GM18520 (cell line): ENCODE measurements at regions not wholly inside any gene's neighbourhood (a gene's known extent, or its start where the extent isn't known, plus 50 kb on each side); places are given as distances from the start of the nearest gene placed in this dataset.

Experiments
- ATAC-seq: cut with Tn5 transposase; IDR thresholded peaks from one replicate; pipeline ENCODE4 v1.9.1; 2021; ENCODE audit not compliant: unreplicated experiment

DNA sequence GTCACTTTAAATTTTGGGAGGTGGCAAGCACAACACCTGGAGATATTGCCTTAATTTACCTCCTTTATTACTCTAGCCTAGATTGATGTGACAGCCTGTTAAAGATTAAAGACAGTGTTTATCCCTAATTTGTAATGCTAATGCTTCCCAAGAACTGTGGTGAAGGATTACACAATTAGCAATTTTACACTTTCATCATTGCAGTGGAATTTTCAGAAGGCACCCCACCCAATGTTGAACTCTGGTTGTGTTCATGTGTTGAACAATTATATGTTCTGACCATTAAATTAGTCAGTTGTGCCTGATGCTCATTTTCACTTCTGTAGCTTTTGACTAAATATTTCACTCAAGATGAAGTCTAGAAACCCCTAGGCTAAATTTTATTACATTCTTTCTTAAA lies 317.1 kb upstream of the CWC22 start:
- ATAC-seq: no peak

DNA sequence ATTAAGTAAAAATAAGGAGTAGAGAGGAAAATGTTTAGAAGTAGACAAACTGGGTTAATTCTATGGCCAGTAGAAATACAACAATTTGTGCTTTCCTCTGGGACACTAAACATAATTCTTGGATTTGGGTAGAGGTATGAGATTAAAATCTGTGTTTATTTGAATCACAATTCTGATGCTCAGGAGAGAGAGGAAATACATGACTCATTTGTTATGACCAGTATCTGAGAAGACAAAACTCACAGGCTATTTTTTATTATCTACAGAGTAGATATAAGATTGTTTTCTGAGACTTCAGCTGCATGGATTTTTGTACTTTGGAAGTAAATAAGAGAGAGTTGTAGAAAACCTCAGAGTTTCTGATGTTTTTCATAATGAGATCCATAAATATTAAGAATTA lies 315.7 kb upstream of the CWC22 start:
- no peak for ATAC-seq

DNA sequence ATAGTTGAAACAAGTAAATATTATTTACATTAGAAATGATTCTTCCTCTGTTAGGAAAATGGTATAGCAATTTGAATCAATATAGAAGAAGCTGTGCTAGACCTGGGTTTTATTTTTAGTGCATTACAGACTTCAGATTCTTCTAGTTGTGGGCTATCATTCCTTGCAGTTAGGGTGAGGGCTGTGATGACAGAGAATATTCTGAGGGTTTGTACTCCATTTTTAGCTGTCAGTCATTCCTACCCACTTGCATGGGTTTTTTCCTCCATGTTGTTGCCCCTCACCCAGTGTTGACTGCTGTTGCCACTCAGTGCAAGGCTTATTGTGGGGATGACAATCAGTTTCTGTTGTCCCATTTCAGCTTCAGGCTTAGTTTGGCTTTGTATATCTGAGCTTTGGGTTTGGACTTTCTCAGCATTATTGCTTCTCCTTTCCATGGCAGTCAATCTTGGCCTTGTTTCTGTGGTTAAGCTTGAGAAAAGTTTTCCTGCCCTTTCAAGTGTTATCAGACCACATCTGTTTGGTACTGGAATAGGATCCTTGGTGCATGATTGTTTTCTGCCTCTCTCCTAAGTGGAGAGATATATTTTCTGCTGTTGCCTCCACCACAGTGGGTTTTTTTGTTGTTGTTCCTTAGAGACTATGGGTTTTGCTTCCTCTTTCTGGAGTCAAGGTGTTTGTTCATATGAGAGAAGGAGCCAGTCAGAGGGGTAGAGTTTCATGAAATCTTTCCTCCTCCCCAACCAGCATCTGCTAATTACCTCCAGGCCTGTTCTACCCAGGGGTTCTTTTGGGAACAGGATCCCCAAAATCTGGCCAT lies 312.7 kb upstream of the CWC22 start:
- ATAC-seq: peak; percentile 73

DNA sequence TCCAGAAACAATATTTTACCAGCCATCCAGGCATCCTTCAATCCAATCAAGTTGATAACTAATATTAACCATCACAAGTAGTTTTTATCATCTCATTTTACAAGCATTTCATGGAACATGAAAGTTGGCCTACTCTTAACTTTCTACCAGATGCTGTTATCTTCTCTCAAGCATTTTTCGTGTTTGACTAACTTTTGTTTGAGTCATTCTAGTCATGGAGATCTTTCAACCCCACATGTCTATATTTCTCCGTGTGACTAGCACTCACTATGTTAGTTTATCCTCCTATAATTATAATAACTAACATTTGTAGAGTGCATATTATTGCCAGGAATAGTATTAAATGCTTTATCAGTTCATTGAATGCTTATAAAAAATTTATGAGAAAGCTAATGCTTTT lies 307.0 kb upstream of the CWC22 start:
- ATAC-seq: no peak

DNA sequence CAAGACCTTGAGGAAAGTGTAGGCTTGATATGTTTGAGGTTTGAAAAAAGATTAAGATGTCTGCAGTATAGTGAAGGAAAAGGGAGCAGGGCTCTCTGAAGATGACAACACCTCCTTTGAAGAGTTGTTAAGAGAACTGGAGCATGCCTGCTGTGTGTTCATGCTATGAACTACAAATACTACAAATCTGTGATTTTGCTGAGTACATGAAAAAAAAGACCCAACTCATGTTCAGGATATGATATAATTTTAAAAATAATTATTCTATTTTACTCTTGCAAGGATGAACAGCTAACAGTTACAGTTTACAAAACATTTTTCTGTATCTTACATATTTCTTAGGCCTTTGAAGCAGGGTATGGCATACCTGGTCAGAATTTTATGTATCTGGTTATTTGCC lies 305.4 kb upstream of the CWC22 start:
- no peak for ATAC-seq

DNA sequence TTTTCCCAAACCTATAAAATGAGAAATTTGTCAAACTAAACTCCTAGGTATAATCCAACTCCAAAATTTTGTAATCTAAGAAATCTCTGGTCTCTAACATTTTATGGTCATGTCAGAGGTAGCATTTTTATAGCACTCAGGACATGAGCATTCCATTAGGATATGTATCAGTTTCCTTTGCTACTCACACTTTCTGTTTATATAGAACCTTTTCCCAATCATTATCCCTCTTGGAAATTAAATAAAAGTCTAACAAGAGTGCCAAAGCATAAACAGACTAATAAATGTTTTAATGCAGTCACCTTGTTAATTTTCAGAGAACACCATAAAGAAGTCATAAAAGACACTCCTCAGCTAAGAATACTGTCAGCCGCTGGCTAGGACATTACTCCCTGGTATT lies 300.0 kb upstream of the CWC22 start:
- no peak for ATAC-seq

DNA sequence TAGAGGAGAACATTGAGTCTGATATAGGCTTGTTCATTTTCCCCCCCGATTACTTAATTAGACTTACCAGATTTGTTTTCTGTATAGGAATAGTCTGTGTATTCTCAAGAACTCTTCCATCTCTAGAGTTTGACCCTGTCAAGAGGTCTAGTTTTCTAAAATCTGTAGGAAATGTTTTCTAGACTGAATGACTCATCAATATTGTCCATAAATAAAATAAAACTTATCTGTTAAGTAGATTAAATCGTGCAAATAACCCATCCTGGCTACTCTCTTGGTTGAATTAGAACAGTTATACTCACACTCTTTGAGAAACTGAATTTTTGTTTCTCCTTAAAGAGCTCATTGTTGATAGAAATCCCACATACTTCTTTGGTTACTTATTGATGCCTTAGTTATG lies 299.2 kb upstream of the CWC22 start:
- ATAC-seq: no peak

GRCh38 chr2:180291552-180292421 lies 284.7 kb upstream of the CWC22 start:
- ATAC-seq: no peak

DNA sequence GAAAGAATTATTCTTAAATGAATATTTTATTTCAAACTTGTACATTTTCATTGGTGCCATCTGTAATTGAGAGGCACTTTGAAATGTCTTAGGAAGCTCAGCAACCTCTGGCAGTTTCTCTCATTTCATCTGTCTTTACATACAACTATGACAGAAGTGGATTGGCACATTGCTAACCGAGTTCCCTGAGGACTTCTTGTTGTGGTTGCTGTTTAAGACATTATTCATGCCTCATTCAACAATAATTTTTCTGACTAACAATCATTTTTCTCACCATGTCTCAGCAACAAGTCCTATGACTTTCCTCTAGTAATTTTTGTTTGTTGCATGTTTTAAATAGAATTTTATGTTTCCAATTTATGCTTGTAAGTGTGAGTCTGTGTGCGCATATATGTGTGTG lies 284.0 kb upstream of the CWC22 start:
- ATAC-seq: no peak

DNA sequence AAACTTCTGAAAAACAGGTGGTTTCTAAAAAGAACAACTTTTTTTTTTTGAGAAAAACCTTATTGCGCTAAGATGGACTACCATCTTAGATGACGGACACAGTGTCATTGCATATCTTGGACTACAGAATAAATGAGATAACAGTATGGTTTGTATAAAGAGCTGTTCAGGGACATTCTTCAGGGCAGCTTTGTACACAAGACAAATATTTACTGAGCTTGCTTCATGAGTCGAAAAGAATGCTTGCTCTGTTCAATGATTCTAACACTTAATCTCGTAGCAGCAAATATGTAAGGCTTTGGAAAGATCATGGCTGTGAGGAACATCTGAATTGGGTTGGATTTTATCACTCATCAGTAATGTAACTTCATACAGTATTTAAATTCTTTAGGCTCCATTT lies 282.5 kb upstream of the CWC22 start:
- no peak for ATAC-seq

DNA sequence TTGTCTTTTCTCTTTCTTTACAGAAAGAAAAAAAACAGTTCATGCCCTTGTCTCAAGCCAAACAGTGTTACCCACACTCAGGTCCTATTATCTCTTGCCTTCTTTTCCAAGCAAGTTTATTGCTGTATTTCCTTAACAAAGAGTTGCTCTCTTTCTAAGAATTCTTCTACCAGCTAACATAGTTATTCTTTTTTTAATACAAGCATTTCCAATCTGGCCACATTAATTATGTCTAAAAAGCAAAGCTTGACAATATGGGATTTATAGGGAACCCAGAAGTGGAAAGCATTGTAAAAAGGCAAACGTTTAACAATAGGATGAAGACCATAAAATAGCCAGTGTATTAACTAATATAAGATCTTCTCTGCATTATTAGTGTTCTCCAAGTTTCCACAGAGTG lies 272.5 kb upstream of the CWC22 start:
- ATAC-seq: no peak

DNA sequence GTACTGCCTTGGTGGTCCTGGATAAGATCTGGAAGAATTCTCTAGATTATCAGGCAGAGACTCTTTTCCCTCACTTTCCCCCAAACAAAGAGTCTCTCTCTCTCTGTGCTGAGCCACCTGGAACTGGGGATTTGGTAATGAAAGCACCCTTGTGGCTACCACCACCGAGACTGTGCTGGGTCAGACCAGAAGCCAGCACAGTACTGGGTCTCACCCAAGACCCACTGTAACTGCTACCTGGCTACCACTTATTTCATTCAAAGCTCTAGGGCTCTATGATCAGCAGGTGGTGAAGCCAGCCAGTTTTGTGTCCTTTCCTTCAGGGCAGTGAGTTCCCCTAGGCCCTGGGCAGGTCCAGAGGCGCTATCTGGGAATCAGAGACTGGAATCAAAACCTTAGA lies 269.6 kb upstream of the CWC22 start:
- ATAC-seq: no peak

DNA sequence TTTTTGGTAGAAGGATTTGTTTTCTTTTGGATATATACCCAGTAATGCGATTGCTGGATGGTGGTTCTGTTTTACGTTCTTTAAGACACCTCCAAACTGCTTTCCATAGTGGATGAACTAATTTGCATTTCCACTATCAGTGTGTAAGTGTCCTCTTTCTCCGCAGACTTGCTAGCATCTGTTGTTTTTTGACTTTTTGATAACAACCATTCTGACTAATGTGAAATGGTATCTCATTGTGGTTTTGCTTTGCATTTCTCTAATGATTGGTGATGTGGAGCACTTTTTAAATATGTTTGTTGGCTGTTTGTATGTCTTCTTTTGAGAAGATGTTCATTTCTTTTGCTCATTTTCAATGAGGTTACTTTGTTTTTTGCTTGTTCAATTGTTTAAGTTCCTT lies 260.9 kb upstream of the CWC22 start:
- ATAC-seq: no peak

- ATAC-seq: no peak
Measured at GRCh38 chr2:180261976-180262375, 254.9 kb upstream of the CWC22 start.

DNA sequence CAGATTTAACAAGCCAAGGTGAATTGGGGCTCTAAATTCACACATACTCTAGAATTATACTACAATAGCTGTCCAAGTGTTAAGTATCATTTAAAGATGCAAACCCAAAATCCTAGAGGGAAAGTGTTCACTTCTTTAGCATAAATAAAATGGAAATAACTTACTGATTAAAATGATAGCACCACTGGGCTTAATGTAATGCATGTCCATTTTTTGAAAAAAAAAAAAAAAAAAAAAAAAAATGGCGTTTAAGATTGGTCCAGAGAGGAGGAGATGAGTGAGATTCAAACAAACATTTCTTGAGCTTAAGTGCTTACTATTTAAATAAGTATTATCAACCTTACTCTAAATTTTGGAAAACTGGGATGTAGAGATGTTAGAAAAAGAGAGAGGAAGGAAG lies 251.5 kb upstream of the CWC22 start:
- ATAC-seq: no peak

DNA sequence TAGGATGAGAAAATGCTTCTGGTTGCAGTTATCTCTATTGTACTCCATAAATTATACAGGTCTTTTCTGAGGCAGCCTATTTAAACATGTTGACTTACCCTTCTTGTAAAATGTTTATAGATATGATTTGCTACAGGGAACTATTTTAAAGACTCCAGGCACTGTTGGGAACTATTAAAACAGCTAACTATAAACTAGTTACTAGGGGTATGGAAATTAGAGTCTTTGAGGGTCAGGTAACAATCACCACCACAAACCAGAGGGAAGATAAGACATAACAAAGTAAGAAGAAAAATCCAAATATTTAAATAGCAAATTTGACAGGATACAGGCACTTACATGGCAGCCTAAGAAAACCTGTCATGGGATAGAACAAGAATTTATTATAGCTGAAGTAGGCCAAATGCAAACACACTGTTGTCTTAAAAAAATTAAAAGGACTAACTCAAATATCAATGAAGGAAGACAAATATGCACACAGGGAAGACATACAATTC lies 251.0 kb upstream of the CWC22 start:
- ATAC-seq: no peak

- ATAC-seq: no peak
Measured at GRCh38 chr2:180257247-180257646, 250.2 kb upstream of the CWC22 start.

DNA sequence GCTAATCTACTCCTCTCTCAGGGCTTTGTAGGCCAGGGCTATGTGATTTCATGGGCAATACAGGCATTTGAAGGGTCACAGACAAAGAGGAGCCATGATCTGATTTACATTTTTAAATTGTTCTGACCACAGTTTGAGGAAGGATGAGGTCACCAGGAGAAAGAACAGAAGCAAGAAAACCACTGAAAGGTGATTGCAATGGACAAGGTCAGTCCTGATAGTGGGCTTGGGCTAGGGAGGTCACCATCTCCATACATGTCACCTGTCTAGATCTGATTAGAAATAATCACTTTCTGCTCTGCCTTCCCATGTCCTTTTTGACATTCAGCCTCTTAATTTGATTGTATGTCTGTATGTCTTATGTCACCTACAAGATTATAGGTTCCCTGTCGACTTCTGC lies 248.9 kb upstream of the CWC22 start:
- ATAC-seq: no peak

GRCh38 chr2:180254872-180255271 lies 247.8 kb upstream of the CWC22 start:
- ATAC-seq: no peak

DNA sequence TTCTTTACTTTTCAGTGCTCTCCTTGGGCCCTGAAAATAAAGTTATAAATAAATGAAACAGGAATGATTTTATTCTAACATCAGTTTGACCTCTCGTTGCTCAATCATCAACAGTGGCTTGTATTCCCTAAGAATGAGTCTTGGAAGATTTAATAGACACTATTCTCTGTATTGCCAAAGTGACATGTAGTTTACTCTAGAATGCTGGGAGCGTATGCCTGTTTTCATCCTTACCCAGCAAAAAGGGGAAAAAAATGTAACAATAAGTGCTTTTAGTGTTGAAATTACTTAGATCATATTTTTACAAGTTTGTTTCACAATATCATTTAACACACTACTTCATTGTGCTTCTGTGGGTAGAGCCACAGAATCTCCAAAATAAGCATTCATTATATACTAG lies 240.6 kb upstream of the CWC22 start:
- no peak for ATAC-seq

DNA sequence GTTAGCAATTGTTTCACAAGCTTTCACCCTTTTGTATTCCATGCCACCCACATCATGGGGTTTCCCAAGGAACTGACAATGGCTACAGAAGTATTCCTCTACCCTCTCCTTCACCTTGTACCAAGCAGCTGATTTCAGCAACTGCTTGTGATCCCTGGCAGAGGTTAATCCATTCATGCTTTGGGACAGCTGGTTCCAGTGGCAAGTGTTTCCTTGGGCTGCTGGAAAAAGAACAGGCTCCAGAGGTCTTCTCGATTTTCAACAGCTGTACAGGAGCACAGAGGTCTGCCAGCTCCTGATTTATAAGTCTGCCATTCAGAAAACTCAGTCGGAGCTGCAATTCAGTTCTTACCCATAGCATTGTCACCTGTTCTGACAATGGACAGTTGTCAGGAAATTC lies 239.2 kb upstream of the CWC22 start:
- no peak for ATAC-seq

DNA sequence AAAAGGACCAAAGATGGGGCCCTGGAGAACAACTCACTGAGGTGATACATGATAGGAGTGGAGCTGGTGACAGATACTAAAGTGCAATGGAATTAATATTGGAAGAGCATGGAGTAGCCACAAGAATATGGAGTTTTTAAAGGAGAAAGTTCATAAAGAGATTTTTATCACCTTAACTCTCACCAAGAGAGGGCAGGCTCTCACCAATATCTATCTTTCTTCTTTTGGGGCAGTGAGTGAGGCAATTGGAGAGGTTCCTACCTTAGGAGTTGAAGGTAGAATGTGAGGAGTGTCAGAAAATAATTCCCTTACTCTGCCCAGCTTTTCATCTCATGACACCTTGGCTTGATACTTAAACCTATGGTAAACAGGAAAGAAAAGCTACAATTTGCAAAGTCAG lies 233.7 kb upstream of the CWC22 start:
- no peak for ATAC-seq
